ENCODE measurements at regions not wholly inside any gene's neighbourhood (a gene's known extent, or its start where the extent isn't known, plus 50 kb on each side); places are given as distances from the start of the nearest gene placed in this dataset.

GRCh38 chr2:45257820-45258219 lies 248.6 kb upstream of the SIX2 start:
- 69 to 71% methylated on average over 11 of the region's 11 CpGs for WGBS, 2 donors
- Histone ChIP-seq H3K4me1 (peaks cover 0 to 26% (median 6%) of the 10 kb centered on the region in 4 donors), H3K9me3 (no peaks in the 10 kb centered on the region), H3K4me3 (no peak overlapping the region), H3K27me3 (no peaks in the 10 kb centered on the region), H3K36me3 (no peaks in the 10 kb centered on the region), H3K27ac (no peak overlapping the region)
- no peak for TF ChIP-seq POLR2A (IDR thresholded peaks at IDR 0.05)
- TF ChIP-seq EP300 (IDR thresholded peaks at IDR 0.05), result no peak
- no peak for TF ChIP-seq CTCF (IDR thresholded peaks at IDR 0.05)
- no peak for DNase-seq (ENCODE audit: low spot score in 2 of 2)

- Histone ChIP-seq H3K4me1 (peaks cover 0 to 26% (median 6%) of the 10 kb centered on the region in 4 donors), H3K27me3 (no peaks in the 10 kb centered on the region), H3K9me3 (no peaks in the 10 kb centered on the region), H3K27ac (no peak overlapping the region), H3K36me3 (no peaks in the 10 kb centered on the region), H3K4me3 (no peak overlapping the region)
- no peak for TF ChIP-seq POLR2A (IDR thresholded peaks at IDR 0.05)
- no peak for TF ChIP-seq CTCF (IDR thresholded peaks at IDR 0.05)
- DNase-seq (ENCODE audit: low spot score in 2 of 2), result no peak
- WGBS, 2 donors, result 77 to 88% methylated on average over 13 to 16 of the region's 16 CpGs
These were observed 247.8 kb upstream of the SIX2 start for GRCh38 chr2:45256867-45257641.

GRCh38 chr2:45256173-45256866 lies 247.1 kb upstream of the SIX2 start:
- Histone ChIP-seq H3K4me1 (peaks cover 0 to 26% (median 6%) of the 10 kb centered on the region in 4 donors), H3K27me3 (no peaks in the 10 kb centered on the region), H3K27ac (no peak overlapping the region), H3K36me3 (no peaks in the 10 kb centered on the region), H3K4me3 (no peak overlapping the region), H3K9me3 (no peaks in the 10 kb centered on the region)
- DNase-seq (ENCODE audit: low spot score in 2 of 2), result no peak
- TF ChIP-seq POLR2A (IDR thresholded peaks at IDR 0.05), result no peak
- TF ChIP-seq EP300 (IDR thresholded peaks at IDR 0.05), result no peak
- no peak for TF ChIP-seq CTCF (IDR thresholded peaks at IDR 0.05)
- WGBS, 2 donors, result 82 to 85% methylated on average over 7 of the region's 7 CpGs

- H3K27ac ChIP-seq, result no peak overlapping the region
- H3K27me3 ChIP-seq, result no peaks in the 10 kb centered on the region
- H3K36me3 ChIP-seq, result no peaks in the 10 kb centered on the region
- H3K9me3 ChIP-seq, result no peaks in the 10 kb centered on the region
- H3K4me1 ChIP-seq, result peaks cover 0 to 26% (median 6%) of the 10 kb centered on the region in 4 donors
- DNase-seq (ENCODE audit: low spot score in 2 of 2), result no peak
- no peak overlapping the region for H3K4me3 ChIP-seq
- no peak for TF ChIP-seq EP300 (IDR thresholded peaks at IDR 0.05)
- 75 to 88% methylated on average over 3 of the region's 3 CpGs for WGBS, 2 donors
These were observed 246.3 kb upstream of the SIX2 start for GRCh38 chr2:45255563-45255962.

GRCh38 chr2:45254025-45254424 lies 244.8 kb upstream of the SIX2 start:
- 68 to 73% methylated on average over 9 of the region's 9 CpGs for WGBS, 2 donors
- H3K27ac ChIP-seq, result no peak overlapping the region
- TF ChIP-seq EP300 (IDR thresholded peaks at IDR 0.05) (no peak), POLR2A (IDR thresholded peaks at IDR 0.05) (no peak), CTCF (IDR thresholded peaks at IDR 0.05) (no peak)

More at GRCh38 chr2:45254025-45254424, 244.8 kb upstream of the SIX2 start:
- Histone ChIP-seq H3K27me3 (no peaks in the 10 kb centered on the region), H3K4me3 (no peak overlapping the region), H3K36me3 (no peaks in the 10 kb centered on the region), H3K9me3 (no peaks in the 10 kb centered on the region), H3K4me1 (peaks cover 0 to 10% (median 0%) of the 10 kb centered on the region in 4 donors)
- no peak for DNase-seq (ENCODE audit: low spot score in 2 of 2)

Measured in tibial nerve (tissue), 4 donors.